IPS-NIHi7 (cell line): ENCODE measurements at regions not wholly inside any gene's neighbourhood (a gene's known extent, or its start where the extent isn't known, plus 50 kb on each side); places are given as distances from the start of the nearest gene placed in this dataset.

Experiments
- DNase-seq: peaks from one replicate; pipeline ENCODE4 v3.0.0; 2012; ENCODE audit warnings: mixed read lengths; ENCODE audit errors: extremely low spot score

DNA sequence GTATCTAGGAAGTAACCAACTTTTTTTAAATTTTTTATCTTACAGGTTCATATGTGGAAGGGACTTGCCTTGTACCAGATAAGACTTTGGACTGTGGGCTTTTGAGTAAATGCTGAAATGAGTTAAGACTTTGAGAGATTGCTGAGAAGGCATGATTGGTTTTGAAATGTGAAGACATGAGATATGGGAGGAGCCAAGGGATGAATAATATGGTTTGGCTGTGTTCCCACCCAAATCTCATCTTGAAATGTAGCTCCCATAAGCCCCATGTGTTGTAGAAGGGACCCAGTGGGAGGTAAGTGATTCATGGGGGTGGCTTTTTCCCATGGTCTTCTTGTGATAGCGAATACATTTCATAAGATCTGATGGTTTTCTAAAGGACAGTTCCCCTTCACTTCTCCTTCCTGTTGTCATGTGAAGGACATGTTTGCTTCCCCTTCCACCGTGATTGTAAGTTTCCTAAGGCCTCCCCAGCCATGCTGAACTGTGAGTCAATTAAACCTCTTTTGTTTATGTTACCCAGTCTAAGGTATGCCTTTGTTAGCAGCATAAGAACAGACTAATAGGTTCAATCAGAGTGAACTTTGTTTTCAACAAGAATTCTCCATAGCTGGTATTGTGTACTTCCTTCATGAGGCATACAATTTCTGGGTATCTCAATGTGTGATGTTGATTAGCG lies 535.6 kb upstream of the MEF2C start:
- no peak for DNase-seq

DNA sequence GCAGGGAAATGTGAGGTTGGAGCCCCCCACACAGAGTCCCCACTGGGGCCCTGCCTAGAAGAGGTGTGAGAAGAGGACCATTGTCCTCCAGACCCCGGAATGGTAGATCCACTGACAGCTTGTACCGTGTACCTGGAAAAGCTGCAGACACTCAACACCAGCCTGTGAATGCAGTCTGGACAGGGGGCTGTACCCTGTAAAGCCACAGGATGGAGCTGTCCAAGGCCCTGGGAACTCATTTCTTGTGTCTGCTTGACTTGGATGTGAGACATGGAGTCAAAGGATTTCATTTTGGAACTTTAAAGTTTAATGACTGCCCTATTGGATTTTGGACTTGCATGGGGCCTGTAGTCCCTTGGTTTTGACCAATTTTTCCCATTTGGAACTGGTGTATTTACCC lies 535.0 kb upstream of the MEF2C start:
- DNase-seq: no peak

DNA sequence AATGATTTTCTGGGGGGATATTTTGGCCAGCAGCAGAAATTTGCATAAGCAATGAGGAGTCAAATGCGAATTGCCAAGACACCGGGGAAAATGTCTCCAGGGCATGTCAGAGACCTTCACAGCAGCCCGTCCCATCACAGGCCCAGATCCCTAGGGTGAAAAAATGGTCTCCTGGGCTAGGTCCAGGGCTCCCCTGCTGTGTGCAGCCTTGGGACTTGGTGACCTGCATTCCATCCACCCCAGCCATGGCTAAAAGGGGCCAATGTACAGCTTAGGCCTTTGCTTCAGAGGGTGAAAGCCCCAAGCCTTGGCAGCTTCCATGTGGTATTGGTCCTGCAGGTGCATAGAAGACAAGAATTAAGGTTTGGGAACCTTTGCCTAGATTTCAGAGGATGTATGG lies 534.5 kb upstream of the MEF2C start:
- DNase-seq: no peak

DNA sequence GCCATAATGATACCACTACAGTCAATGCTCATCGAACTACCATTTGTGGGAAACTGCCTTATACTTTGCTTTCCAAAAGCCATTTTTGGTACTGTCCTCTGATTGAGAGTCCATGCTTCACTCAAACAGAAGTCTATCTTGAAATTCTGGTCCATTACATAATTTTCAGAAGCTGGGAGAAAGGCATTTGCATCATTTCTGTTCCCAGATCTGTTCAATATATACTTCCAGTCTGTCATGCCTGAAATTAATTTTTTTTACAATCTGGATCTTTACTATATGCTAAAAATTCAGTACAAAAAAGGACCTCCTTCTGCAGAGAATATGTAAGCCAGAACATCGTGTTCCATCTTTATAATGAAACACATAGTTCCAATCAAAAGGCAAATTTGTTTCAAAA lies 528.9 kb upstream of the MEF2C start:
- DNase-seq: no peak

DNA sequence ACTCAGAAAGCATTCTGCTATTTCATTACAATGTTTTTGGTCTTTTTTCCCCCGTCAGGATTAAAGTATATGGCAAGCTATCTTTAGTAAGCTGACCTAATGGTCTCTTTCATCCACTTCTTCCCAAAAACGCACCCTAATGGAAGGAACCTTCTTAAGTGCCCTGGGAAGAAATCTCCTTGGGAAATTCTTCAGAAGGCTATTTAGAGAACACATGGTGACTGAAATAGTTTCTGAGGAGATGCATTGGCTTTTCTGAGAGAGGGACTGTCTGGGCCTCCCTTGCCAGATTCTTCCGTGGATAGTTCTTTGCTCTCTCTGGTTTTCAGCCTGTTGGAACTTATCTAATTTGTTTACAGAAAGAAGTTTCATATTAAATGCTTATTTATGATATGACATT lies 524.1 kb upstream of the MEF2C start:
- DNase-seq: no peak

DNA sequence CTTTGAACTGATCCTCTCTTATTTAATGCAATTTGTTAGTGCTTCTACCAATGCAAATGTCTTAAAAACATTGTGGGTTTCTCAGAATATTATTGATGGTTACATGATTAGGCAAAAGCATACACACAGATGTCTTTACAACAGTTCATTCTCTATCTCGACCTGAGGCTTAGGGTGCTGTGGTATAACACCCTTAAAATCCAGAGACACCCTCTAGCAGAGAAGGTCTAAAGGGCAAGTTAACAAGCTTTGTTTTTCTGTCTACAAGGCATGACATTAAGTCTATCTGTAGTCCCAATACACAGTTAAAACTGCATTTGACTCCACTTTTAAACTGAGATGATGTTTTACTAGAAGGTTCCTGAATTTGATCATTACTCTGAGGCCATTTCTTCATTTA lies 518.7 kb upstream of the MEF2C start:
- no peak for DNase-seq

DNA sequence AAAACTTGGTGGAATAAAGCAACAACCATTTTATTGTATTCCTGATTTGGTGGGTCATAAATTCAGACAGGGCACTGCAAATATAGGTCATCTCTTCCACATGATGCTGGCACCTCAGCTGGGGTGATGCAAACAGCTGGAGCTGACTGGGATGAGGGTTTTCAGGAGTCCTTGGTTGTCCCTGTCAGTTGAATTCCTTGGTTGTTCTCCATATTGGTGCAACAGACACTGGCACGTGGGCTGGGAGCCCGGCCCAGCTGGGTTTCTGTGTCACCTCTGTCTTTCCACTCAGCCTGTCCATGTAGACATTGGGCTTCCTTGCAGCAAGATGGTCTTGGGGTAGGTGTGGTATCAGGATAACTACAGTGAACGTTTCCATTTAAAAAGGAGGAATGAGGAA lies 518.0 kb upstream of the MEF2C start:
- DNase-seq: no peak

DNA sequence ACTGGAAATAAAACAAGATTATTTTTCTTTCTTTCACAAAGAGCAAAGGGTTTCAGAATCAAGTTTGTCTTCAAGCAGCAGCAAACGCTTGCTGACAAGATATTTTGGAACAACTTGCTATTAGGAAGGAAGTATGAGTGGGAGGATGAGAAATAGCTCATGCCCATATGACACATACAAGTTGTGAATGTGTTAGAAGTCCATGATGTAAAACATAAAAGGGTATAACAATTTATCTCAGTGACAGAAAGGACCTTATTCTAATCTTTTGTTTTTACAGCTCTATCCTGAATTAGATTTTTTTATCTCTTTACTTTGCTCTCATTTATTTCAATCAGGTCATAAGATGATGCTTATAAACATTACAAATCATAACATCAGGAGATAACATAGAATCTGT lies 516.6 kb upstream of the MEF2C start:
- no peak for DNase-seq

DNA sequence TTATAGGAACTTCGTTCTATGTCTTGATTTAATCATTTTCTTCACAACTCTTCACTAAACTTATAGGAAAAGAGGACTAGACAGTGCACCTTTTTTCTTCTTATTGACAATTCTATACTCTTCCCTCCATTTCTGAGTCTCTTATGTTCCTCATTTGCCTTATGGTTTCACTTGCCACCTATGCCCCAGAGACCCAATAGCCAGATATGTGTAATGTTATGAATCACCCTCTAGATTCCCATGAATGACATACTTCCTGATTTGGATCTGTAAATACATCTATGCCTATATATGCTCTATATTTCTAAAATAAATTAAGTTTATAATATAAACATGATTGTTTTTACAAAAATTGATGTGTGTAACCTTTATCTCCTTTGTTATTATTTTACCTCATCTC lies 514.1 kb upstream of the MEF2C start:
- DNase-seq: no peak

DNA sequence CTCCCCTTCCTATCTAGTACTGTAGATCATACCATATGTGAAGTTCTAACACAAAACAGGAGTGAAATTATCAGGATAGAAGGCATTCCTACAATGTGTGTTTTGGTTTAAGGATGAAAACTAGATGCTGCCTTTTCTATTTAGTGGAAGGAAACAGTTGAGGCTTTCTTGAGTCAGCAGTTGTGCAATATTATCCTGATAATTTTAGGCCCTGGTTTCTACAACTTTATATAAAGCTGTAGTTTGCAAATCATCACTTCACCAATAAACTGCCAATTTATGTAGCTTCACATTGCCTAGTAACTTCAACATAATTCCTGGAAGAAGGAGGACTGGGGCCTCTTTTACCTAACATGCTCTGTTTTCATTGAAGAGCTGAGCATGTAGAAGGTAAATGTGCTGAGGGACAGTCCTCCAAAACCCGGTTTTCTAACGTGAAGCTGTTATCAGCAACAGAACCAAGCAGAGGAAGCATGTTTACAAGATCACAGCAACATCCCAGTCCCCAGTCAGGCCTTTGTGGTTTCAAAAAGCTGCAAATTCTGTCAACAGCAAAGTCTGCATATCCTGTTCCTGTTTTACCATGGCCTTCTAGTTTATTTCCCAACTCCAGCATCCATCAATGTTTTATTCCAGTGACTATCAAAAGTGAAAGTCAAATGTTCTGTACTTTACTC lies 513.4 kb upstream of the MEF2C start:
- no peak for DNase-seq

DNA sequence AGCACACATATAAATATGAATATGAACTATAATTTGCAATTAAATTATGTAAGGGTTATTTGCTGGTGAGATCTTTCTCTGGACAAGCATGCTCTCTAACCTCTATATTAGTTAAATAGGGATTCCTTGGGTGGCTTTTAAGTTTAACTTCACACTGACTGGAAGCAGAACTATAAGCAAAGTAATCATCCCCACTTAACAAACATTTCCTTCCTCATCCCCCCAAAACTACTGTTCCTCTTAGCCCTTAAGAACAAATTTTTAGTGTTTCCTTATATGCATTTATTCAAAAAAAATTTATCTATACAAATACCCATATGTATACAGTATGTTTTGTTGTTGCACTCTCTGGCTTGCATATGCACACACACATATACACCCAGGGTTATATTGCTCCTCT lies 512.1 kb upstream of the MEF2C start:
- no peak for DNase-seq

DNA sequence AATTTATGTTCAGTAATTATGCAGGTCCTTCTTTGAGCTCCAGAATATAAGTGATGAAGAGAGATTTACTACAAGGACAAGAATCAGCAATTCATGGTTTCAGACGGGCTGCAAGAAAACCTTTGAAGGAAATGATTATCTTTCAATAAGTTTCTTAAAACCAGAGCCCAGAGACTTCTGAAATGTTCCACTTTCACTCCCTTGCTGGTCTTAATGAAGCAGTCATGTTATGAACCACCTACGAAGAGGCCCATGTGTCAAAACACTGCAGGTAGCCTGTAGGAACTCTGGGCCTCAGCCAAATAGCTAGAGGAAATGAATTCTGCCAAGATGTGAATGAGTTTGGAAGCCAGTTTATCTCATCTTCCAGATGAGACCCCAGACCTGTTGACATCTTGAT lies 505.9 kb upstream of the MEF2C start:
- DNase-seq: no peak

DNA sequence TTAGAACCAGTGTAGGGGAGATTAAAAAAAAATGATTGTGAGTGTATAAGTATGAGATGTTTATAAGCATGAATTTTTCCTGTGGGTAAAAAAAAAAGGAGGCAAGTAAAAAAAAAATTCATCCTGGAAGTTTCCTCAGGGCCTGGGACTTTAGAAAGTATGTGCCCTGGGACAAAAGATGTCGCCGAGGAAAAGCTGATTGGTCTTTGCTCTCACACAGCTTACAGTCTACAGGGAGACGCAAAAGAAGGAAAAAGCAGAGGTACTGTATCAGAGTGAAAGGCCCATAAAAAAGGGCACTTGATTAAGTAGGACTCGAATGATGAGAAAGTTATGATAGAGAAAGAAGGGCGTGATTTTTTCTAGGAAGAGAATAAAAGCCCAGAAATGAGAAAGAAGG lies 501.4 kb upstream of the MEF2C start:
- DNase-seq: no peak

DNA sequence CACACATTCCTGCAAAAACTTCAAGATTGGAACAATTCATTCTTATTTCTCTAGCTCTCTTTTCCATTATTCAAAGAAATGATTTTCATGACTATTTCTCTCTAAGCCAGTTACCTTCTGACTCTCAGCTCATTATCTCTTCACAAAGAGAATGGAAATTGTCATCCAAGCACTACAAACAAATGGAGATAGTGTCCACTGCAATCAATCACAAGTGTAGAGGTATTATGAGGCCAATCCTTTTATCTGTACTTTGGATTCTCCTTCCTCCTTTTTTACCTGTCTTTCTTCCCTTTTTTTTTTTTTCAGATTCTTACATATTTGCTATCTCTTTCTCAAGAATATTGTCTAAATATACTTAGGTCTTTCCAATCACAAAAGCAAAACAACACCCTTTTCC lies 497.7 kb upstream of the MEF2C start:
- no peak for DNase-seq

DNA sequence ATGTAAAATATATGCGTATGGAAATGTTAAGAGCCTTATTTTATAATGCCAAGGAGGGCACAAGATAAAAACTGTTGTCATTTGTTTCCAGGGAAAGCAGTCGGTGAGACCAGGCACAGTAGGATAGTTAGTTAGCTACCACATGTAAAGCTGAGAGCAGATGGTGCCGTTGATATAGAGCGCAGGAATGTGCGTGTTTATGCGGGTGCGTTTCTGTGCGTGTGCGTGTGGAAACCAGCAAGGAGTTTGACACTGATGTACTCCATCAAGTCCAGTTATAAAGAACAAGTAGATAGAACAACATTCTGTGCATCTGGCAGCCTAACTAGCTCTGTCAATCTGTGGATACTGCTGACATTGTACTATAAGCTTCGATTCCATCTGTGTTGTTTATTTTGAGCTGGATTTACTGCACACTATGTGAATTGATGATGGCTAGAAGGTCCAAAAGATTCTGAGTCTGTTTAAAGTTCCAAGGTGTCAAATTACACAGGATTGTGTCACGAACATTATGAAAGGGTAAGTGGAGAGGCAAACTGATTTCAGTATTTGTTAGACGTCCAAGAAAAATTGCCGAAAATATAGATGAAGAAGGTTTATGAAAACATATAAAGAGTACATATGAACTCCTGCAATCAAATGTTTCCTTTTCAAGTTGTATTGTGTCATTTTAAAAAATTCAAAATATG lies 494.9 kb upstream of the MEF2C start:
- DNase-seq: no peak

DNA sequence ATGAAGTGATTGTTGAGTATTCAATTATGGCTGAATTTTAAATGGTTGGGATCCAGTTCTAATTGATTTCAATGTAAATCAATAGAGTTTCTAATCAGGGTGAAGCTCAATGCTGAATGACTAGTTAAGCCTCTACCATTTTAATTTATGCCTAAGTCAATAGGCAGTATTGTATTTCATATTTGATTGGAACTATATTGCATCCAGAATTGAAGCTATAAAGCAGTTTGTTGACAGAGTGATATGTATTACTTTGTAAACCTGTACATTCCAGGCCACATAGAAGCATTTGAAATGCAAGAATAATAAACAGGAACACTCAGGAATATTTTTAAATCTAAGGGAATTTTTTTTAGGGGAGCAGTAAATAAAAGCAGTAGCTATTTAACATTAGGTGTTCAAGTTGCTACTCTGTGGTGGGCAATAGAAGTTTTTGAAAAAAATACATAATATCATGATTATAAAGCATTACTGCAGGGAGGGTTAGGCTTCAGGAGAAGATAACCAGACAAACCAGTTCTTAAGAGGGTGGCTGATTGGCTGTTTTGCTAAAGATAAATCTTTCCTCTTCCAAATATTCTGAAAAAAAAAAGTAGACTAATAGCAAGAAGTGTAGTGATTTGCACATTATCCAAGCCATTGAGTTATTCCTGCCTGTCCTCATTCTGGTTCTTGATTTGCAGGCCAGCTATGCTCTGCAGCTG lies 492.0 kb upstream of the MEF2C start:
- DNase-seq: no peak

DNA sequence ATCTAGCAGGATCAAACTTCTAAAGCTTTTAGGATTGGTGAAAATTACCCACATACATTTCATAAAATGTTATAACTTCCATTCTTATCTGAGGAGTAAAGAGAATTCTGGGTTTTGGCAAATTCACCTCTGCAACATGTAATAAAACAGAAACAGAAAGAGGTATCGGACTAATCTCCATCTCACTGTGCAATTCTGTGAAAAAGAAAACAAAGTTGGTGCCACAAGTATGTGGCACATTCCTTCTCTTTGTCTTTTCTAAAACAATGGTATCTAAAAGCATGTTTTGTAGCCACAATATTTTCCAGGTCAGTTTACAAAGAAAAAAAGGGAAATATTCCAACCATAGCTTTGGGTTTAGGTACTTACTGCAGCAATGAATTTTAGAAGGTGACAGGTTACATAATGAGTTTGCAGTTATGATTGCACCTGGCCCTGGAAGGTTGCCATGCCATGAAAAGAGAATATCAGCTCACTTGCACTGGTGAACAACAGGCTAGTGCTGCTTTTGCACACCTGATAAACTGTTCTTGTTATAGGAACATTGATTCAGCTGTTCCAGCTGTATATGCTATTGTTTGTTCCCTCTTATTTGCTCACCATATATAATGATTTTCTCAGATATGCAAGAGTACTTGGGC lies 491.3 kb upstream of the MEF2C start:
- DNase-seq: no peak

DNA sequence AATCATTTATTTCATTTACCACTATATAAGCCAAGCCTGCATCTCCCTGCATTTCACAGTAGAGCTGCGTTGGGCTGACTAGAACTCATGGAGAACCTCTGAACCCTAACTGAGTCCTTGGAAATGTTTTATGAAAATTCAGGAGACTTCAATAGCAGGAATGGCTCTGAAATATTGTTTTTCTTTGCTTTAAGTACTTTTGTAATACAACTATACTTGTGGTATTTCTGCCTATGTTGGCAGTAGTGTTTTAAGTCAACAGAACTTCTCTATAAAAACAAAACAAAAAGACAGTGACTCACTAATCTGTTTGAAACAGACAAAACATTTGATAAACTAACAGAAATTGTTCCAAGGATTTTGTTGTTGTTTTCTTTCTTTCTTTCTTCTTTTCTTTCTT lies 489.2 kb upstream of the MEF2C start:
- no peak for DNase-seq

DNA sequence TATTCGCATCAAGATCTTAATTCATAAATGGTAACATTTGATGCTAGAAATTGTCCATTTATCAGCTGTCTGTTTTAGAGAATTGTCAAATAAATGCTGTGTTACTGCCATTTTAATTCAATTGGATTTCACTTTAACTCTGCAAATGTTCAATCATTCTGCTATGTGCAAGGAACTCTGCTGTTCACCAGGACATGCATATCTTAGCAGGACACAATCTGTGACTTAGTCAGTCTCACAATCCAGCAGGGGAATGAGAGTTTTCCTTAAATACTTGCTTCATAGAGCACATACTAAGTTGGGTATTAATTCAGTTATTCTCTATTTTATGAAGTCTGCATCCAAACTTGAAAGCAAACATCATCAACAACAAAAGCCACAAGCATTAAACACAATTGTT lies 488.7 kb upstream of the MEF2C start:
- no peak for DNase-seq

DNA sequence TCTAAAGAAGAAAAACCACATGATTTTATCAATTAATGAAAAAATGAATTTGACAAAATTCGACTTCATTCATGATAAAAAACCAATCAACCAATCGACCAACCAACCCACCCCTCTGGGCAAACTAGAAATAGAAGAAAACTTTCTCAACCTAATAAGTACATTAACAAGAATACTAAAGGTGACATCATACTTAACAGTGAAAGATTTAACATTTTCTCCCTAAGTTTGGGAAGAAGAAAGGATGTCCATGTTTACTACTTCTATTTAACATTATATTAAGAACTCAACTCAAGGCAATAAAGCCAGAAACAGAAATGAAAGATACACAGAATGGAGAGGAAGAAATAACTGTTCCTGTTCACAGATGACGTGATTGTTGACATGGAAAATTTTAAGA lies 476.1 kb upstream of the MEF2C start:
- no peak for DNase-seq

DNA sequence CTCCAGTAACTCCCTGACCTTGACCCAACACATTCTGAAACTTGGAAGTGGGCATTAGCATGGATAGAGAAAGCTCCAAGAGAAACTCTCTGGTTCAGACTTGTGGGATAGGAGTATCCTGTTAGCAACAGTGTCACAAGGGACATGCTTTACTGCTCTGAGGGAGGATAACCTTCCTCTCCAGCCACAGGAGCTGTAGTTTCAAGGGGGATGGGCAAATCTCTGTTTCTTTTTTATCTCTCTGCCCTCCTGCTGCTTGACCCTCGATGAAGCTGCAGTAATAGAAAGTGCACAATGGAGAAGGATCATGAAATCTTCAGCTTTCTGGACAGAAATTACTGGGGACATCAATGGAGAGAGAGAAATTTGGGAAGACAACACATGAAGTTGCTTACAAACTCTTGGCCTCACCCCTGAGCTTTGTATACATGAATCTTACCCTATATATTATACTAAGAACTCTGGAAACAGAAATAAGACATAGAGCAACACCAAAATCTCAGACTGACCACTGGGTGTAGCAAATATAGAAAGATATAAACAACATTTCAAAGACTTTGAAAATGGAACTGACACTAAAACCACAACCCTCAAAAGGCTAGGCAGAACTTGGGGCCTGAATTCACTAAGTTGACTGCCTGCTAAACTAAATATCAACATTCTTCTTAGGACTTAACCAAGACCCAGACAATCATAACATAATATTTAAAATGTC lies 471.0 kb upstream of the MEF2C start:
- DNase-seq: peak; percentile 10

DNA sequence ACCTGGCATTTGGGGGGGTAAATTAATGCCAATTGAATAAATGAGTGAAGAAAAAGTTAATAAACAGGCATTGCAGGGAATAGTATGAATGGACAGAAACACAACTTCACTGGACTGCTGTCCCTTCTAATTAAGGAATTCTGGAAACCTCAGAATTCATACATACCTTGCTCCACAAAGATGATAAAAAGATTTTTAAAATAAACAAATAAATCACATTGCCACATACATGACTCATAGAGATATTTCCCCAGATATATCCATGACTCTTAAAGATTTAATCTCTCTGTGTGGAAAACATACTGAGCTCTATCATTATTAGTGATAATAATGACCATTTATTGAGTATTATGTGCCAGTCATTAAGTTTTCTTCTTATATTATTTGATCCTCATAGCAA lies 469.0 kb upstream of the MEF2C start:
- DNase-seq: no peak
